ENCODE measurements at regions not wholly inside any gene's neighbourhood (a gene's known extent, or its start where the extent isn't known, plus 50 kb on each side); places are given as distances from the start of the nearest gene placed in this dataset.

- TF ChIP-seq YY1 (IDR thresholded peaks at IDR 0.05; ENCODE audit: insufficient read depth, insufficient read length) (no peak), ZNF274 (IDR thresholded peaks at IDR 0.05; ENCODE audit: low read depth, low read length) (no peak)
Observed at GRCh38 chr6:170132561-170132991, 158.3 kb downstream of the DLL1 start.

Data from NT2/D1 (cell line).